H9 (cell line): ENCODE measurements at regions not wholly inside any gene's neighbourhood (a gene's known extent, or its start where the extent isn't known, plus 50 kb on each side); places are given as distances from the start of the nearest gene placed in this dataset.

Experiments
- DNase-seq: peaks from one replicate; pipeline ENCODE4 v3.0.0-alpha.2; 2017
- H2AFZ ChIP-seq: one replicate; pipeline ENCODE4 v1.6.1; 2013; ENCODE audit warnings: mild to moderate bottlenecking, low read length, control low read depth, moderate library complexity
- H2AK5ac ChIP-seq: 2 replicates; pipeline ENCODE4 v1.6.1; 2013; ENCODE audit warnings: low read length, control low read depth, mixed read lengths; ENCODE audit not compliant: insufficient read length
- H2BK120ac ChIP-seq: one replicate; pipeline ENCODE4 v1.6.1; 2013; ENCODE audit warnings: low read depth, mild to moderate bottlenecking, low read length, control low read depth, inconsistent platforms; ENCODE audit not compliant: poor library complexity, severe bottlenecking
- H2BK12ac ChIP-seq: 2 replicates; pipeline ENCODE4 v1.6.1; 2013; ENCODE audit warnings: low read length, control low read depth, mixed read lengths, low read depth; ENCODE audit not compliant: insufficient read length
- H2BK15ac ChIP-seq: 2 replicates; pipeline ENCODE4 v1.6.1; 2013; ENCODE audit warnings: low read depth, low read length, control low read depth
- H2BK20ac ChIP-seq: one replicate; pipeline ENCODE4 v1.6.1; 2013; ENCODE audit warnings: low read depth, mild to moderate bottlenecking, low read length, control low read depth, inconsistent platforms; ENCODE audit not compliant: poor library complexity, severe bottlenecking
- H2BK5ac ChIP-seq: 2 replicates; pipeline ENCODE4 v1.6.1; 2013; ENCODE audit warnings: low read length, control low read depth, mixed read lengths; ENCODE audit not compliant: insufficient read length
- H3K14ac ChIP-seq: 2 replicates; pipeline ENCODE4 v1.6.1; 2013; ENCODE audit warnings: low read length, control low read depth; ENCODE audit not compliant: insufficient read depth
- H3K18ac ChIP-seq: 2 replicates; pipeline ENCODE4 v1.6.1; 2013; ENCODE audit warnings: low read depth, mild to moderate bottlenecking, mixed read lengths, low read length, control low read depth; ENCODE audit not compliant: insufficient read length
- H3K23ac ChIP-seq: 2 replicates; pipeline ENCODE4 v1.6.1; 2013; ENCODE audit warnings: low read length, control low read depth, mixed read lengths, low read depth; ENCODE audit not compliant: insufficient read length
- H3K23me2 ChIP-seq: 2 replicates; pipeline ENCODE4 v1.6.1; 2013; ENCODE audit warnings: low read depth, mild to moderate bottlenecking, mixed read lengths, low read length, control low read depth; ENCODE audit not compliant: insufficient read length, poor library complexity, severe bottlenecking
- H3K27ac ChIP-seq: 2 replicates; pipeline ENCODE4 v1.5.1; 2013; ENCODE audit warnings: low read length, control low read depth, mixed read lengths, low read depth; ENCODE audit not compliant: insufficient read length
- H3K27me3 ChIP-seq: 2 replicates; pipeline ENCODE4 v1.6.1; 2013; ENCODE audit warnings: low read length, control low read depth, inconsistent platforms; ENCODE audit not compliant: insufficient read depth
- H3K4ac ChIP-seq: 2 replicates; pipeline ENCODE4 v1.6.1; 2013; ENCODE audit warnings: low read depth, mild to moderate bottlenecking, control low read depth, inconsistent platforms, low read length, moderate library complexity
- H3K4me1 ChIP-seq: 2 replicates; pipeline ENCODE4 v1.6.1; 2013; ENCODE audit warnings: low read length, control low read depth, inconsistent platforms; ENCODE audit not compliant: insufficient read depth
- H3K4me2 ChIP-seq: 2 replicates; pipeline ENCODE4 v1.6.1; 2013; ENCODE audit warnings: low read length, control low read depth, mixed read lengths; ENCODE audit not compliant: insufficient read length, insufficient read depth
- H3K56ac ChIP-seq: 2 replicates; pipeline ENCODE4 v1.6.1; 2013; ENCODE audit warnings: low read depth, mild to moderate bottlenecking, mixed read lengths, low read length, control low read depth; ENCODE audit not compliant: insufficient read length
- H3K79me1 ChIP-seq: 2 replicates; pipeline ENCODE4 v1.6.1; 2013; ENCODE audit warnings: low read depth, mild to moderate bottlenecking, moderate library complexity, low read length, control low read depth, inconsistent platforms; ENCODE audit not compliant: insufficient read depth, poor library complexity, severe bottlenecking
- H3K79me2 ChIP-seq: 2 replicates; pipeline ENCODE4 v1.6.1; 2013; ENCODE audit warnings: low read length, control low read depth, inconsistent platforms; ENCODE audit not compliant: insufficient read depth
- H3K9ac ChIP-seq: 2 replicates; pipeline ENCODE4 v1.6.1; 2013; ENCODE audit warnings: low read length, control low read depth, mixed read lengths; ENCODE audit not compliant: insufficient read length; ENCODE audit errors: extremely low read depth
- H3K9me3 ChIP-seq: one replicate; pipeline ENCODE4 v1.6.1; 2013; ENCODE audit warnings: low read depth, low read length, inconsistent platforms; ENCODE audit not compliant: control insufficient read depth
- H3T11ph ChIP-seq: one replicate; pipeline ENCODE4 v1.6.1; 2013; ENCODE audit warnings: mild to moderate bottlenecking, low read length, control low read depth, inconsistent platforms
- H4K20me1 ChIP-seq: one replicate; pipeline ENCODE4 v1.6.1; 2013; ENCODE audit not compliant: control insufficient read depth, insufficient read length, insufficient read depth
- H4K5ac ChIP-seq: 2 replicates; pipeline ENCODE4 v1.6.1; 2013; ENCODE audit warnings: low read depth, mild to moderate bottlenecking, mixed read lengths, low read length, control low read depth; ENCODE audit not compliant: insufficient read length
- H4K8ac ChIP-seq: replicated peaks from 2 replicates; pipeline ENCODE4 v1.6.1; 2013; ENCODE audit warnings: low read length, control low read depth, mixed read lengths, low read depth; ENCODE audit not compliant: insufficient read length
- H4K91ac ChIP-seq: 2 replicates; pipeline ENCODE4 v1.6.1; 2013; ENCODE audit warnings: low read depth, mild to moderate bottlenecking, moderate library complexity, mixed read lengths, low read length, control low read depth; ENCODE audit not compliant: insufficient read length
- H3K27ac Mint-ChIP-seq, 3 experiments: 2 replicates in 2 of 3; 3 replicates in 1 of 3; pipeline ENCODE4 v1.8.0; 2020 to 2021; ENCODE audit warnings: mixed read lengths in 3 of 3, mild to moderate bottlenecking in 1 of 3, moderate library complexity in 1 of 3
- H3K27me3 Mint-ChIP-seq: 2 replicates; pipeline ENCODE4 v1.8.0; 2021; ENCODE audit warnings: low read depth, mild to moderate bottlenecking, moderate library complexity, mixed read lengths
- H3K36me3 Mint-ChIP-seq, 3 experiments: 2 replicates in 2 of 3; 3 replicates in 1 of 3; pipeline ENCODE4 v1.8.0; 2020 to 2021; ENCODE audit warnings: low read depth in 3 of 3, mixed read lengths in 3 of 3; ENCODE audit not compliant: insufficient read depth in 1 of 3
- H3K4me1 Mint-ChIP-seq, 2 experiments: 2 replicates each; pipeline ENCODE4 v1.8.0; 2020; ENCODE audit warnings: mixed read lengths in 2 of 2
- H3K4me3 Mint-ChIP-seq, 2 experiments: 2 replicates in 1 of 2; 3 replicates in 1 of 2; pipeline ENCODE4 v1.8.0; 2020 to 2021; ENCODE audit warnings: mild to moderate bottlenecking in 2 of 2, mixed read lengths in 2 of 2, moderate library complexity in 1 of 2
- H3K9me3 Mint-ChIP-seq, 2 experiments: 2 replicates in 1 of 2; 3 replicates in 1 of 2; pipeline ENCODE4 v1.8.0; 2020; ENCODE audit warnings: mild to moderate bottlenecking in 2 of 2, mixed read lengths in 2 of 2, moderate library complexity in 1 of 2
- WGBS: extraction: QIAGEN DNeasy Blood & Tissue Kit; methylation state at CpG from one replicate; pipeline ENCODE4 v1.1.7; 2013; ENCODE audit warnings: missing lambda C conversion rate, low lambda C conversion rate, mixed read lengths; ENCODE audit not compliant: insufficient read length; ENCODE audit errors: extremely low coverage; 5-methylcytosine and 5-hydroxymethylcytosine counted together
- TF ChIP-seq, protein P1 (sequence below): fragments of 200-600 bp; sonication (generic); conservative IDR thresholded peaks from 3 replicates; pipeline ENCODE4 v1.8.0; 2021; ENCODE audit warnings: antibody characterized with exemption, mild to moderate bottlenecking

DNA sequence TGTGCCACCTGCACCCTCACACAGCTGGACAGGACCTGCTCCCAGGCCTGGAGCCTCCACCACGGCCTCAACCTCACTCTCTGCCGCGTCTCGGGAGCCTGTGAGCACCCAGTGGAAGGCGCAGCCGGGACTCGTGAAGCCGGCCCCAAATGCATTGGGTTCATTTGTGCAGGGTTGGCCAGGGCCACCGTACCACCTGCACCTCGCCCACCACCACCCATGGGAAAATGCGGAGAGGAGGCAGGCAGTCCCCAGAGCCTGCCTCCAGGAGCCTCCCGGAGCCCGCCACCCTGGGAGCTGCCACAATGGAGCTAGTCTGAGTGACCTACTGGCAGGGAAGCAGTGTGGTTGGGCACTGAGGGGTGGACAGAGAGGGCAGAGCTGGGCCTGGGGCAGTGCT is 62.5 kb upstream of the HRH1 start:
- H3K4me1 Mint-ChIP-seq: peaks cover 6 to 9% of the 10 kb centered on the region in 2 experiments; a peak in 3 of 4 replicates
- Histone ChIP-seq H3K79me2 (no peaks in the 10 kb centered on the region), H2BK15ac (no peak overlapping the region), H3K4me1 (no peaks in the 10 kb centered on the region), H4K8ac (no peak overlapping the region), H3K23ac (no peak overlapping the region), H3K27ac (no peak overlapping the region), H2AFZ (no peak overlapping the region), H3K14ac (no peak overlapping the region; the same call in 1 of the 2 replicates), H2BK5ac (no peak overlapping the region), H4K20me1 (no peaks in the 10 kb centered on the region), H2BK120ac (no peak overlapping the region), H3K23me2 (no peaks in the 10 kb centered on the region), H2BK20ac (no peak overlapping the region), H2AK5ac (no peak overlapping the region), H3K79me1 (no peaks in the 10 kb centered on the region), H3K9ac (no peak overlapping the region), H3K27me3 (no peaks in the 10 kb centered on the region; the same call in 1 of the 2 replicates), H3K56ac (no peak overlapping the region), H3T11ph (no peak overlapping the region), H3K4ac (no peak overlapping the region), H2BK12ac (no peak overlapping the region), H4K91ac (no peak overlapping the region), H4K5ac (no peak overlapping the region), H3K9me3 (no peaks in the 10 kb centered on the region), H3K4me2 (no peak overlapping the region), H3K18ac (no peak overlapping the region)
- no peak for DNase-seq
- H3K4me3 Mint-ChIP-seq: no peak overlapping the region
- H3K27ac Mint-ChIP-seq: no peak overlapping the region
- TF ChIP-seq, protein P1, sequence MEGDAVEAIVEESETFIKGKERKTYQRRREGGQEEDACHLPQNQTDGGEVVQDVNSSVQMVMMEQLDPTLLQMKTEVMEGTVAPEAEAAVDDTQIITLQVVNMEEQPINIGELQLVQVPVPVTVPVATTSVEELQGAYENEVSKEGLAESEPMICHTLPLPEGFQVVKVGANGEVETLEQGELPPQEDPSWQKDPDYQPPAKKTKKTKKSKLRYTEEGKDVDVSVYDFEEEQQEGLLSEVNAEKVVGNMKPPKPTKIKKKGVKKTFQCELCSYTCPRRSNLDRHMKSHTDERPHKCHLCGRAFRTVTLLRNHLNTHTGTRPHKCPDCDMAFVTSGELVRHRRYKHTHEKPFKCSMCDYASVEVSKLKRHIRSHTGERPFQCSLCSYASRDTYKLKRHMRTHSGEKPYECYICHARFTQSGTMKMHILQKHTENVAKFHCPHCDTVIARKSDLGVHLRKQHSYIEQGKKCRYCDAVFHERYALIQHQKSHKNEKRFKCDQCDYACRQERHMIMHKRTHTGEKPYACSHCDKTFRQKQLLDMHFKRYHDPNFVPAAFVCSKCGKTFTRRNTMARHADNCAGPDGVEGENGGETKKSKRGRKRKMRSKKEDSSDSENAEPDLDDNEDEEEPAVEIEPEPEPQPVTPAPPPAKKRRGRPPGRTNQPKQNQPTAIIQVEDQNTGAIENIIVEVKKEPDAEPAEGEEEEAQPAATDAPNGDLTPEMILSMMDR: no peak
- no CpG with 5 or more reads among the region's 13 CpGs for WGBS
- peaks cover 0 to 3% of the 10 kb centered on the region in 2 experiments; a peak in 2 of 5 replicates for H3K9me3 Mint-ChIP-seq
- H3K36me3 Mint-ChIP-seq: no peaks in the 10 kb centered on the region
- peaks cover 10% of the 10 kb centered on the region for H3K27me3 Mint-ChIP-seq
